IMR-90 (cell line): ENCODE measurements at regions not wholly inside any gene's neighbourhood (a gene's known extent, or its start where the extent isn't known, plus 50 kb on each side); places are given as distances from the start of the nearest gene placed in this dataset.

ENCODE experiments used
- BHLHE40 ChIP-seq: fragments of 150-350 bp; IDR thresholded peaks from 2 replicates; pipeline ENCODE4 v1.6.1; 2016; ENCODE audit warnings: mild to moderate bottlenecking, low read depth, low read length
- CEBPB ChIP-seq: IDR thresholded peaks from 2 replicates; pipeline ENCODE4 v1.6.1; 2012; ENCODE audit warnings: low read depth, low read length, improper control_type of control experiment
- CHD1 ChIP-seq: IDR thresholded peaks from 2 replicates; pipeline ENCODE4 v1.6.1; 2012; ENCODE audit warnings: low read depth, low read length, improper control_type of control experiment
- MAZ ChIP-seq: IDR thresholded peaks from 2 replicates; pipeline ENCODE4 v1.6.1; 2012; ENCODE audit warnings: low read depth, mild to moderate bottlenecking, low read length, improper control_type of control experiment, moderate library complexity, borderline replicate concordance
- MXI1 ChIP-seq: IDR thresholded peaks from 2 replicates; pipeline ENCODE4 v1.6.1; 2012; ENCODE audit warnings: low read depth, mild to moderate bottlenecking, low read length, moderate library complexity, borderline replicate concordance
- NFE2L2 ChIP-seq: fragments of 150-350 bp; IDR thresholded peaks from 2 replicates; pipeline ENCODE4 v1.6.1; 2016; ENCODE audit warnings: low read depth, mild to moderate bottlenecking, low read length
- POLR2A ChIP-seq: IDR thresholded peaks from 2 replicates; pipeline ENCODE4 v1.6.1; 2012; ENCODE audit warnings: mild to moderate bottlenecking, low read depth, low read length
- RAD21 ChIP-seq: IDR thresholded peaks from 2 replicates; pipeline ENCODE4 v1.6.1; 2012; ENCODE audit warnings: low read length, improper control_type of control experiment
- RCOR1 ChIP-seq: IDR thresholded peaks from 2 replicates; pipeline ENCODE4 v1.6.1; 2012; ENCODE audit warnings: mild to moderate bottlenecking, low read length, improper control_type of control experiment; ENCODE audit not compliant: insufficient replicate concordance
- RFX5 ChIP-seq: IDR thresholded peaks from 2 replicates; pipeline ENCODE4 v1.8.0; 2012; ENCODE audit warnings: low read depth, mild to moderate bottlenecking, low read length, moderate library complexity
- SMC3 ChIP-seq: fragments of 150-350 bp; IDR thresholded peaks from 2 replicates; pipeline ENCODE4 v1.6.1; 2016; ENCODE audit warnings: low read depth, mild to moderate bottlenecking, antibody characterized with exemption, low read length, moderate library complexity
- TF ChIP-seq, protein P1 (sequence below): conservative IDR thresholded peaks from 2 replicates; pipeline ENCODE4 v1.5.1; 2012; ENCODE audit warnings: mild to moderate bottlenecking, low read depth, low read length, improper control_type of control experiment
- TF ChIP-seq, protein P2 (sequence below): fragments of 150-350 bp; IDR thresholded peaks from 2 replicates; pipeline ENCODE4 v1.6.1; 2017; ENCODE audit warnings: mild to moderate bottlenecking, antibody characterized with exemption, low read length, low read depth

DNA sequence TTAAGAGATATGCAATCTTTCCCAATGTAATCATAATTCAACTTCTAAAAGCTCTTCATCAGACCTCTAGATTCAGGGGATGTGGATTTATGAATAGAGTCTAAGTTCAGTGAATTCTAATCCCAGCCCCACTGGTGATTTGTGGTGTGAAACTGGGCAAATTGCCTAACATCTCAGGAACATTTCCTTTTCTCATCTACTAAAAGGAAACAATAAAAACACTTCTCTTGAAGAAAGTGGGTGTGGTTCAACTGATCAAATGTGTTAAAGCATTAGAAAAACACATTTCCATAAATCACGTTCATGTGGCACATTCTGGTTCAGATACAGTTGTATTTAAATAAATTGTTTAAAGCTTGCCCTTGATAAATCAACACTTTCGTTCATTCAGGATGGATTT is 631.7 kb upstream of the CDH6 start:
- TF ChIP-seq POLR2A (no peak), RAD21 (no peak), MAZ (no peak), RFX5 (no peak), RCOR1 (no peak), CEBPB (no peak), SMC3 (no peak), CHD1 (no peak), BHLHE40 (no peak), NFE2L2 (no peak), MXI1 (no peak)
- TF ChIP-seq, protein P1, sequence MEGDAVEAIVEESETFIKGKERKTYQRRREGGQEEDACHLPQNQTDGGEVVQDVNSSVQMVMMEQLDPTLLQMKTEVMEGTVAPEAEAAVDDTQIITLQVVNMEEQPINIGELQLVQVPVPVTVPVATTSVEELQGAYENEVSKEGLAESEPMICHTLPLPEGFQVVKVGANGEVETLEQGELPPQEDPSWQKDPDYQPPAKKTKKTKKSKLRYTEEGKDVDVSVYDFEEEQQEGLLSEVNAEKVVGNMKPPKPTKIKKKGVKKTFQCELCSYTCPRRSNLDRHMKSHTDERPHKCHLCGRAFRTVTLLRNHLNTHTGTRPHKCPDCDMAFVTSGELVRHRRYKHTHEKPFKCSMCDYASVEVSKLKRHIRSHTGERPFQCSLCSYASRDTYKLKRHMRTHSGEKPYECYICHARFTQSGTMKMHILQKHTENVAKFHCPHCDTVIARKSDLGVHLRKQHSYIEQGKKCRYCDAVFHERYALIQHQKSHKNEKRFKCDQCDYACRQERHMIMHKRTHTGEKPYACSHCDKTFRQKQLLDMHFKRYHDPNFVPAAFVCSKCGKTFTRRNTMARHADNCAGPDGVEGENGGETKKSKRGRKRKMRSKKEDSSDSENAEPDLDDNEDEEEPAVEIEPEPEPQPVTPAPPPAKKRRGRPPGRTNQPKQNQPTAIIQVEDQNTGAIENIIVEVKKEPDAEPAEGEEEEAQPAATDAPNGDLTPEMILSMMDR = no peak
- TF ChIP-seq, protein P2, sequence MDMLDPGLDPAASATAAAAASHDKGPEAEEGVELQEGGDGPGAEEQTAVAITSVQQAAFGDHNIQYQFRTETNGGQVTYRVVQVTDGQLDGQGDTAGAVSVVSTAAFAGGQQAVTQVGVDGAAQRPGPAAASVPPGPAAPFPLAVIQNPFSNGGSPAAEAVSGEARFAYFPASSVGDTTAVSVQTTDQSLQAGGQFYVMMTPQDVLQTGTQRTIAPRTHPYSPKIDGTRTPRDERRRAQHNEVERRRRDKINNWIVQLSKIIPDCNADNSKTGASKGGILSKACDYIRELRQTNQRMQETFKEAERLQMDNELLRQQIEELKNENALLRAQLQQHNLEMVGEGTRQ = no peak
